Esophagus squamous epithelium (tissue), 4 donors: ENCODE measurements at regions not wholly inside any gene's neighbourhood (a gene's known extent, or its start where the extent isn't known, plus 50 kb on each side); places are given as distances from the start of the nearest gene placed in this dataset.

ENCODE experiments used
- CTCF ChIP-seq, 6 experiments: fragments of 450-650 bp in 4 of 6; fragments of 200-600 bp in 2 of 6; sonication (generic) in 2 of 6; IDR thresholded peaks; one replicate each; pipeline ENCODE4 v1.5.1; 2016 to 2019; ENCODE audit warnings: antibody characterized with exemption in 6 of 6, mild to moderate bottlenecking in 4 of 6, moderate library complexity in 4 of 6
- POLR2A ChIP-seq, 4 donors: fragments of 450-650 bp; IDR thresholded peaks; one replicate each; pipeline ENCODE4 v1.6.1; 2017; ENCODE audit warnings: antibody characterized with exemption in 4 of 4, mild to moderate bottlenecking in 4 of 4, moderate library complexity in 3 of 4

- TF ChIP-seq CTCF (IDR thresholded peaks at IDR 0.05), result no peak
- TF ChIP-seq POLR2A (IDR thresholded peaks at IDR 0.05), result no peak
Measured at GRCh38 chr4:175109933-175110332, 191.8 kb downstream of the ADAM29 start.
